K562 (cell line): ENCODE measurements at regions not wholly inside any gene's neighbourhood (a gene's known extent, or its start where the extent isn't known, plus 50 kb on each side); places are given as distances from the start of the nearest gene placed in this dataset.

ENCODE experiments used
- ATAC-seq: fragments of 200-7000 bp; cut with Tn5 transposase; 3 replicates; pipeline ENCODE4 v1.9.1; 2020; ENCODE audit warnings: moderate library complexity
- BruUV-seq: library from RNA; stranded (reverse); fragments of 400-500 nt; replicated peaks from 2 replicates; lab custom pipeline; 2021; lab: Mats Ljungman, UMichigan
- CTCF ChIA-PET: fragments of 300-600 bp; formaldehyde crosslinking; extraction: SDS; loops from one replicate; lab custom pipeline; 2021; ENCODE audit warnings: low intra/inter-chr PET ratio; lab: Yijun Ruan, JAX
- POLR2A ChIA-PET: fragments of 300-600, 350-650 bp; sonication (Branson Sonifier 250); formaldehyde crosslinking; extraction: SDS; loops from one replicate; lab custom pipeline; 2021; ENCODE audit warnings: antibody characterized with exemption, inconsistent platforms; lab: Yijun Ruan, JAX
- DNase-seq, 4 experiments: peaks; one replicate each; pipeline versions ENCODE4 v3.0.0 to v3.0.0-alpha.2; 2011 to 2018; ENCODE audit warnings: low spot score in 3 of 4, mixed read lengths in 3 of 4; ENCODE audit errors: extremely low read depth in 1 of 4
- FAIRE-seq: peaks from 2 replicates; lab custom pipeline; 2011; peaks lifted over from hg19 to GRCh38; lab: Jason Lieb, UNC
- H2AFZ ChIP-seq: 2 replicates; pipeline ENCODE4 v1.6.0; 2011; ENCODE audit warnings: low read depth, low read length, control low read depth, inconsistent platforms
- H3K27ac ChIP-seq: fragments of 200-600 bp; 3 replicates; pipeline ENCODE4 v1.8.0; 2011; ENCODE audit warnings: low read depth, mild to moderate bottlenecking, control low read depth, inconsistent platforms, low read length, moderate library complexity, mixed read lengths; ENCODE audit errors: extremely low read depth
- H3K27me3 ChIP-seq, 2 experiments: fragments of 300-600 bp in 1 of 2; 2 replicates in 1 of 2; 3 replicates in 1 of 2; pipeline versions ENCODE4 v1.6.0 to v1.8.0; 2011; ENCODE audit warnings: inconsistent platforms in 2 of 2, low read length in 2 of 2, mild to moderate bottlenecking in 1 of 2, mixed read lengths in 1 of 2, moderate library complexity in 1 of 2; ENCODE audit not compliant: control insufficient read depth in 2 of 2, insufficient read depth in 2 of 2
- H3K36me3 ChIP-seq: fragments of 300-600 bp; 3 replicates; pipeline ENCODE4 v1.8.0; 2011; ENCODE audit warnings: mild to moderate bottlenecking, low read length, inconsistent platforms; ENCODE audit not compliant: control insufficient read depth, insufficient read depth
- H3K4me1 ChIP-seq, 2 experiments: fragments of 200-600 bp in 1 of 2; replicated peaks in 1 of 2; 2 replicates in 1 of 2; 3 replicates in 1 of 2; pipeline versions ENCODE4 v1.5.1 to v1.8.0; 2011; ENCODE audit warnings: inconsistent platforms in 2 of 2, low read length in 2 of 2, mild to moderate bottlenecking in 1 of 2, mixed read lengths in 1 of 2, moderate library complexity in 1 of 2; ENCODE audit not compliant: control insufficient read depth in 2 of 2, insufficient read depth in 2 of 2
- H3K4me2 ChIP-seq: 2 replicates; pipeline ENCODE4 v1.6.1; 2011; ENCODE audit warnings: low read length, control low read depth, inconsistent platforms, mixed read lengths; ENCODE audit not compliant: insufficient read depth
- H3K4me3 ChIP-seq: fragments of 200-600 bp; sonication (generic), shearing (Covaris generic); 2 replicates; pipeline ENCODE4 v1.5.1; 2016; ENCODE audit warnings: control low read depth, inconsistent platforms
- H3K79me2 ChIP-seq: fragments of 200-600 bp; 3 replicates; pipeline ENCODE4 v1.8.0; 2011; ENCODE audit warnings: low read length, inconsistent platforms; ENCODE audit not compliant: control insufficient read depth, insufficient read depth
- H3K9ac ChIP-seq, 2 experiments: 2 replicates each; pipeline versions ENCODE4 v1.6.0 to v1.6.1; 2011; ENCODE audit warnings: low read depth in 2 of 2, low read length in 2 of 2, control low read depth in 1 of 2, inconsistent platforms in 1 of 2, mild to moderate bottlenecking in 1 of 2, mixed read lengths in 1 of 2; ENCODE audit not compliant: insufficient read depth in 1 of 2
- H3K9me1 ChIP-seq: one replicate; pipeline ENCODE4 v1.6.0; 2011; ENCODE audit warnings: inconsistent platforms, mild to moderate bottlenecking, low read length, moderate library complexity; ENCODE audit not compliant: control insufficient read depth, insufficient read depth
- H3K9me3 ChIP-seq: replicated peaks from 2 replicates; pipeline ENCODE4 v1.5.1; 2011; ENCODE audit warnings: low read depth, low read length, inconsistent platforms; ENCODE audit not compliant: control insufficient read depth, insufficient read depth
- H4K20me1 ChIP-seq: replicated peaks from 2 replicates; pipeline ENCODE4 v1.6.1; 2011; ENCODE audit warnings: low read length, inconsistent platforms, mixed read lengths; ENCODE audit not compliant: control insufficient read depth, insufficient read depth
- CEBPB ChIP-seq: fragments of 450-650 bp; IDR thresholded peaks from 2 replicates; pipeline ENCODE4 v1.6.1; 2016; ENCODE audit warnings: missing genetic modification characterization, missing compliant biosample characterization
- CEBPG ChIP-seq, 3 experiments: fragments of 200-800 bp in 1 of 3; sonication (Bioruptor generic) in 1 of 3; sonication (generic) in 1 of 3; formaldehyde crosslinking in 1 of 3; IDR thresholded peaks in 2 of 3; conservative IDR thresholded peaks in 1 of 3; 2 replicates each; pipeline versions ENCODE4 v1.6.1 to v1.8.0; 2016 to 2022; ENCODE audit warnings: missing compliant biosample characterization in 2 of 3, missing genetic modification characterization in 2 of 3, mild to moderate bottlenecking in 1 of 3, missing genetic modification reagents in 1 of 3
- FOXO4 ChIP-seq: fragments of 450-650 bp; formaldehyde crosslinking; IDR thresholded peaks from 2 replicates; pipeline ENCODE4 v1.4.0; 2020; ENCODE audit warnings: mild to moderate bottlenecking, moderate library complexity
- SIX5 ChIP-seq, 2 experiments: IDR thresholded peaks; 2 replicates each; pipeline ENCODE4 v1.6.1; 2011; ENCODE audit warnings: low read length in 2 of 2, borderline replicate concordance in 1 of 2, low read depth in 1 of 2, mild to moderate bottlenecking in 1 of 2, moderate library complexity in 1 of 2; ENCODE audit not compliant: insufficient read depth in 1 of 2
- ZNF140 ChIP-seq: fragments of 250-450 bp; sonication (Bioruptor Pico); IDR thresholded peaks from 2 replicates; pipeline ENCODE4 v1.8.0; 2021; ENCODE audit warnings: moderate library complexity, mild to moderate bottlenecking, inconsistent platforms
- WGBS: fragments of 100-300 bp; shearing (Covaris generic); methylation state at CpG from one replicate; pipeline ENCODE4 v1.1.6; 2016; ENCODE audit warnings: low coverage, mixed read lengths; ENCODE audit not compliant: insufficient coverage; ENCODE audit errors: missing lambda C conversion rate; 5-methylcytosine and 5-hydroxymethylcytosine counted together
- in situ Hi-C: fragments of 300-500 bp; cut with MboI; formaldehyde crosslinking; loops from 4 replicates; pipeline ENCODE4 v1.15.0; 2018; ENCODE audit warnings: inconsistent platforms, mixed read lengths
- intact Hi-C: fragments of 100-400 bp; cut with micrococcal nuclease; formaldehyde crosslinking; loops from 2 replicates; pipeline ENCODE4 v1.14.2; 2022

- no peaks in the 10 kb centered on the region for H4K20me1 ChIP-seq
- no peak overlapping the region for H3K9ac ChIP-seq
- H3K4me1 ChIP-seq: no peaks in the 10 kb centered on the region
- H3K36me3 ChIP-seq: no peaks in the 10 kb centered on the region
- POLR2A ChIA-PET: no interaction called here
- H3K4me2 ChIP-seq: no peak overlapping the region
- no peaks in the 10 kb centered on the region for H3K9me1 ChIP-seq
- no peak overlapping the region for H3K4me3 ChIP-seq
- DNase-seq (no peak), FAIRE-seq (no peak)
- no peaks in the 10 kb centered on the region for H3K27me3 ChIP-seq
- no peak overlapping the region for H3K27ac ChIP-seq
- CTCF ChIA-PET: no interaction called here
- TF ChIP-seq ZNF140 (CRISPR knock-in tag) (no peak), CEBPG (CRISPR knock-in tag; IDR thresholded peaks at IDR 0.05) (no peak), CEBPG (tag; conservative IDR thresholded peaks at IDR 0.05 in 1 of 2, IDR thresholded peaks at IDR 0.05 in 1 of 2) (0 out of 4 replicates have a peak, but pooled peaks of 1 of the 2 experiments have one; percentile 21), FOXO4 (CRISPR knock-in tag) (no peak), SIX5 (IDR thresholded peaks at IDR 0.05; ENCODE audit: borderline replicate concordance in 1 of 2, insufficient read depth in 1 of 2, low read depth in 1 of 2, low read length in 2 of 2) (no peak), CEBPB (tag) (peak; percentile 64)
- TF ChIP-seq, all 486 proteins: peak for 2
- WGBS: 16% methylated on average over 4 of the region's 4 CpGs
- intact Hi-C loops (no loop called here), in situ Hi-C loops (no loop called here)
- ATAC-seq: no peak
- BruUV-seq: no TSS peak
- no peaks in the 10 kb centered on the region for H3K79me2 ChIP-seq
- H3K9me3 ChIP-seq: no peaks in the 10 kb centered on the region
- H2AFZ ChIP-seq: no peak overlapping the region
Observed at GRCh38 chr12:23108957-23109356, 484.0 kb downstream of the ETNK1 start.
